HG03045 (cell line): ENCODE measurements at regions not wholly inside any gene's neighbourhood (a gene's known extent, or its start where the extent isn't known, plus 50 kb on each side); places are given as distances from the start of the nearest gene placed in this dataset.

Experiments
- ATAC-seq: cut with Tn5 transposase; IDR thresholded peaks from one replicate; pipeline ENCODE4 v1.9.1; 2021; ENCODE audit warnings: mild to moderate bottlenecking, moderate library complexity; ENCODE audit not compliant: unreplicated experiment

GRCh38 chr4:149136951-149137620, 678.6 kb downstream of the IQCM start:
- ATAC-seq, result no peak

GRCh38 chr4:149135062-149135461, 680.6 kb downstream of the IQCM start:
- no peak for ATAC-seq

DNA sequence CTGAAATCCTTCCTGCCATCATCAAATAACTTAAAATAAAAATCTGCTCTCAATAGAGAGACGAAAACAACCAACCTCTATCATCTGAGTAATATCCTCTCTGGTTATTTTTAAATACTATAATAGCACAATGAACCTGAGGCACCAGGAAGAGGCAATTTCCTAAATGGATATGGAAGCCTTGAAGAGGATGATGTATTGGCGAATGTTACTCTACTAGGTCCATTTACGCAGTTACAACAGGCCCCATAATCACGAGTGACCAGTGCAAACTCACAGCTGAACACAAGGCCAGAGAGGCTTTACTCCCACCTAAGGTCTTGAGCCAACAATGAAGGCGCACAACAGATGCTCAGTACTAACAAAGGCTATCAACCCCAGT, 678.8 kb upstream of the NR3C2 start:
- no peak for ATAC-seq

DNA sequence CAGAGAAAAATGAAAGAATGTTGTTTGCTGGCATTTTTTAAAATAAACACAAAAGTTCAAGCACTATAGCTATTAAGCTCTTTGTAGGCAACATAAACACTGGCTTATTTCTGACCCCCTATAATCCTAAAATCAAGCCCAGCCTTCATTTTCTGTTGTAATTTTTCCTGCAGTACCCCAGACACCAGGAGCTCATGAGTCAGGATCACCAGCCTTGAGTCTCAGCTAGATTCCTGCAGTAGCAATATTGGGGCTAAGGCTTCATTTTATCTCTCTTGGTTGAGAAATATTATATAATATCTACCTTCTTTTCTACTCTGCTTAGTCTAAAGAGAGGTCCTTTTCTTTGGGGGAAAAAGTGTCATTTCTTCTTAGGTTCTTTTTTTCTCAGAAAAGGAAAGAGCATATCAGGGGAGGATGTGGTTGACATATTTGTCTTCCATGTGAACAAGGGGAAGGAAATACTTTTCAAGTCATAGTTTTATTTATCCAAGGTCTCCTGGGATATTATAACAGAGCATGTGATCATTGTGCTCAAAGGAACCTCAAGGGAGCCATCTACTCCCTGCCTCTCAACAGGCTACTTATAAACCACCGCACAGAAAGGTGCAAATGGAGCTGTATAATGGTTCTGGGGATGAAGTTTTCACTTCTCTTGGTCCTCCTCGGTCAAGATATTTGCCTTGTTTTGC, 678.3 kb upstream of the NR3C2 start:
- no peak for ATAC-seq

DNA sequence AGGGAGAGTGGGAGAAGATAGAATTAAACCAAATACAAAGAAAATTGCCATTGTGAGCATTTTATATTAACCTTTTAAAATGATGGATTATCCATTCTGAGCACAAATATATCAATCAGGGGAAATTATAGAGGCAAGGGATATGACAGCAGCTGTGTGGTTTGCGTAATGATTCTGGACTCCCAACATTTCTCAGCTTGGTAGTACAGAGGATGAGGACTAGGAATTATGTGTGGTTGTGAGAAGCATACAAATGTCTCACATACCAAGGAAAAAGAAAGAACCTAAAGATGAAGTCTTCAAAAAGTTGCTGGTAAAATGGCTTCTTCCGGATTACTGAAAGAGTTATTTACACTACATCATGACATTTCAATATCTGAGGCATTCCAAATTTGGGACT, 674.6 kb upstream of the NR3C2 start:
- ATAC-seq, result no peak

GRCh38 chr4:149113804-149114430, 671.7 kb upstream of the NR3C2 start:
- ATAC-seq, result no peak

DNA sequence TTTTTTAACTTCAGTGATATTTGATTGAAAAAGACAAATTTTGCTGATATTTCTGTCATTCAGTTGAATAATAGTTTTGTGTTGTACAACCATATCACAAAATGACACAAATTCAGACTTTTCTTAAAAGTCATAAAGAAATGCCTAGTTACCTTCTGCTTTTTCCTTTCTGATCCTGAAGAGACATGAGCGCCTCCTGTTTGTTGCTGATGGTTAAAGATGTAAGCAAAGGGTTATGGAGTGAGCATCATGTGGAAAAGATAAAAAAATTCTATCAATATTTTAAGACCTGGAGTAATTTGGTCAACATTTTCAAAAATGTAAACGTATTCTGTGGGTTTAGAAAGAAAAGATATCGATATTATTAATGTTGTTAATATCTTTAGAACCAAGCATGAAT, 669.9 kb upstream of the NR3C2 start:
- ATAC-seq, result no peak

- ATAC-seq, result no peak
These were observed 668.3 kb upstream of the NR3C2 start for GRCh38 chr4:149110481-149110880.

DNA sequence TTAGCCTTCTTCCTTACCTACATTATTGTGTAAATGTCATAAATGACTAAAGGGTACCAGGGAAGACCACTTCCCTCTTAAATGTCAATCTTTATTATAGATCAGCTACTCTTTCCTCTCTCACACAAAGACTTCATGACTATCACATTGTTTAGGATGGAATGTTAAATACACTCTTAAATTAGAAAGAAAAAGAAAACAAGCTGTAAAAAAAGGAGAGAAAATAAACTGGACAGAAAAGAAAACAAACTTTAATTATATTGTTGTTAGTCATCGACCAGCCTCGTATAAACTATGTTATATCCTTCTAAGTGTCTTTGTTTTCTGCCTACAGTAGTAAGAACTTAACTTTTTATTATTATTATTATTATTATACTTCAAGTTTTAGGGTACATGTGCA, 666.4 kb upstream of the NR3C2 start:
- ATAC-seq, result no peak

- ATAC-seq, result no peak
These were observed 660.6 kb upstream of the NR3C2 start for GRCh38 chr4:149102765-149103164.

DNA sequence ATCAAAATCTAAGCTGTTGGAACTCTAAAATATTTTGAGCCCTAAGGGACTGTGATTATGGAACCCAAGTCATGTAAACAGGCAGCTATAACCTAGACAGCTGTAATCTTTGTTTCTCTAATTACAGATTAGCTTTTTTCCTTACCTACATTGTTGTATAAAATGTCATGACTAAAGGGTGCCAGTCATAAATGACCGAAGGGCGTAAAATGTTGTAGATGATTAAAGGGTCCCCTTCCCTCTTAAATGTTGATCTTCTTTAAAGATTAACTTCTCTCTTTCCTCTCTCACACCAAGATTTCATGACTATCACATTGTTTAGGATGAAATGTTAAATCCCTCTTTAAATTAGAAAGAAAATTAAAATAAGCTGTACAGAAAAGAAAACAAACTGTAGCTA, 659.4 kb upstream of the NR3C2 start:
- no peak for ATAC-seq

DNA sequence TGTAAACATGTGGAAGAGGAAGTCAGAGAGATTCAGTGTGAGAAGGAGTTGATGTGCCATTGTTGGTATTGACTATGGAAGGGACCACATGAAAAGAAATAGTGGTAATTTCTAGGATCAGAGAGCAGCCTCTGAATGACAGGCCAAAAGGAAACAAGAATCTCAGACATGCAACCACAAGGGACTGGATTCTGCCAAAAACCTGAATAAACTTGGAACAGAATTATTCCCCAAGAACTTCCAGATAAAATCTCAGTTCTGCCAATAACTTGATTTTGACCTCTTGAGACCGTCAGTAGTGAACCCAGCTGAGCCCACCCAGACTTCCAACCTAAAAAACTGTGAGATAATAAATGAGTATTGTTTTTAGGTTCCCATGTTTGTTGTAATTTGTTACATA, 653.6 kb upstream of the NR3C2 start:
- ATAC-seq, result no peak

- ATAC-seq, result no peak
These were observed 652.8 kb upstream of the NR3C2 start for GRCh38 chr4:149095001-149095400.

GRCh38 chr4:149084144-149084543, 641.9 kb upstream of the NR3C2 start:
- ATAC-seq, result no peak

GRCh38 chr4:149077181-149077580, 635.0 kb upstream of the NR3C2 start:
- no peak for ATAC-seq

DNA sequence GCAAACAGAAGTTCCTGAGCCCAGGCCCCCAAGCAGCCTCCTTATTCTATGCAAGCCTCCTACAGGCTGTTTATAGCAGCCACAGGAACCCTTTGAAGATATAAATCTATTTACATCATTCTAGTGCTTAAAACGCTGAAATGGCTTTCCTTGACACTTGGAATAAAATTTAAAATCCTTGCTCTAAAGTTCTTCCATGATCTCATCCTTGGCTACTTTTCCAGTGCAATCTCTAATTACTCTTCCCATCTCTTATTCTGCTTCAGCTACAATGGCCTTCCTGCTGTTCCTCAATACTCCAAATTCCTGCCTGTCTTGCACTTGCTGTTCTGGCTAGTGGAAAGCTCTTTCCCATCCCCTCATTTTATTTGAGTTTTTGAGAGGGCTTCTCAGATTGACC, 634.2 kb upstream of the NR3C2 start:
- ATAC-seq, result no peak

GRCh38 chr4:149072384-149072783, 630.2 kb upstream of the NR3C2 start:
- no peak for ATAC-seq

DNA sequence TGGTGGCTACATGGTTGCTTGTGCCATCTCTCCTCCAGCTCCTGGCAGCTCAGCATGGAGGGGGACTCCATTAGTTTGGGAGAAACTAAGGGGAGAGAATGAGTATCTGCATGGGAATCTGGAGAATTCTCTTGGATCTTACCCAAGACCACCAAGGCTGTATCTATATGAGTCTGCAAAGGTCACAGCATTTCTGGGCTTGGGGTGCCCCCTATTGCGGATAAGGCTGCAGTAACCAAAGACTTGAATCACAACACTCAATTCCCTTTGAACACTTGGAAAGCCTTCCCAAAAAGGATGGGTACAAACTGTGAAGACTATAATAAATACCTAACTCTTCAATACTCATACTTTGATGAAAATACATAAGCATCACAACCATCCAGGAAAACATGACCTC, 623.5 kb upstream of the NR3C2 start:
- ATAC-seq, result no peak

DNA sequence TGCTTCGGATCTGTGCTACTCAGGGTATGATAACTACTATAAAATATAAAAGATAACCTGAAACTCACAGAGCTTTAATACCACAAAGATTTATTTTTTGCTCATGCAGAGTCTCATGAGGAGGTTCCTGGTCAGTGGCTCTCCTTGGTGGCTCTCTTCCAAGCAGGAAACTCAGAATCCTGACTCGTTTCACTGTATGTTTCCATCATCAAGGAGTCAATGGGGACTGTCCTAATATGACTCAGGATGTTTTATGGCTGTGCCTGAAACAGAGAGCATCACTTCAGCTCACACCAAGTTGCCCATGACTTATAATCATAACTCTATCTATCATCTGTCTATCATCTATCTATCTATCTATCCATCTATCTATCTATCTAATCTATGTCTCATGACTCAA, 620.8 kb upstream of the NR3C2 start:
- ATAC-seq, result no peak

DNA sequence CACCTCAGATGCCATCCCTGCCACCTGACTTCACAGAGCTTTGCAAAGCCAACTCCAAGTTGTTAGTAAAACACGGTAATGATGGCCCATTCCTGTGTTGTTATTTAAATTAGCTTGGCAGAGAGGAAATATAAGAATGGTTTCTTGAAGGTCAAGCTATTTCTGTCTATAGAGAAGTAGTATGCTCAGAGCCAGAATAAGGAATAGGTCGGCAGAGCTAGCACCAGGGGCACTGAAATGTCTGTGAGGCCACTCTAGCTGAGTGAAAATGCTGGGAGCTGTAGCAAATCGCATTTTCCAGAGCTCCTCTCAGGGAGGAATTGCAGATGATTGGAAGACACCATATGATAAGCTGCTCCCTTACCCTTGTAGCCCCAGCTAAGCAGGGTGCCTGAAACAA, 615.4 kb upstream of the NR3C2 start:
- ATAC-seq, result no peak

DNA sequence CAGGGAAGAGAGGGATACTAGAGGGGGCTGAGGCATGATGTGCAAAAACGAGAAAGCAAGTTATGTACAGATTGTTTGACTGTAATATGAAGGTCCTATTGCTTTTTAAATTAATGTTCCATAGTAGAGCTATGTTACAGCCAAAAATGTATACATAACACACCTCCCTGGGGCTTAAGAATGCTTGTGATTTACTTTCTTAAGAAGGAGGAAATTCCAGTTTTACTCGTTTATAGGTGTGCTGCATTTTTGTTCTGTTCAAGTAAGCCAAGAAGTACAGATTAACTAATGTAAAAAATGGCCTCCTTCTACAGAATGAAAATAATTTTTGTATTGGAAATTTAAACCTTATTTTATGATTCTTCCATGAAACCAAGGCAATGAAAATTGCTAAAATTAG, 614.4 kb upstream of the NR3C2 start:
- ATAC-seq, result no peak

GRCh38 chr4:149055624-149056023, 613.4 kb upstream of the NR3C2 start:
- no peak for ATAC-seq
